NCI-H1436 (cell line): ENCODE measurements at regions not wholly inside any gene's neighbourhood (a gene's known extent, or its start where the extent isn't known, plus 50 kb on each side); places are given as distances from the start of the nearest gene placed in this dataset.
"Not testable (repeated sequence)": the region's sequence is repeated elsewhere in the genome, so short reads cannot be mapped to it uniquely, and the experiment has no call there.

Experiments used
- DNase-seq: peaks from one replicate; lab custom pipeline; 2025; lab: John Stamatoyannopoulos, UW

GRCh38 chr3:106881186-106881585 is 496.1 kb upstream of the CCDC54 start:
- no peak for DNase-seq

- DNase-seq = no peak
Observed at GRCh38 chr3:106882297-106882696, 494.9 kb upstream of the CCDC54 start.

- DNase-seq = no peak
Observed at GRCh38 chr3:106906074-106906473, 471.2 kb upstream of the CCDC54 start.

GRCh38 chr3:106908181-106908938 is 468.9 kb upstream of the CCDC54 start:
- DNase-seq = no peak

GRCh38 chr3:106913111-106913698 is 464.0 kb upstream of the CCDC54 start:
- no peak for DNase-seq

- no peak for DNase-seq
Observed at GRCh38 chr3:106913966-106914365, 463.3 kb upstream of the CCDC54 start.

- DNase-seq = no peak
Observed at GRCh38 chr3:106920609-106921008, 456.6 kb upstream of the CCDC54 start.

GRCh38 chr3:106929081-106929480 is 448.2 kb upstream of the CCDC54 start:
- DNase-seq = no peak

- no peak for DNase-seq
Observed at GRCh38 chr3:106930086-106930485, 447.2 kb upstream of the CCDC54 start.

- DNase-seq = no peak
Observed at GRCh38 chr3:106931904-106932303, 445.3 kb upstream of the CCDC54 start.

- DNase-seq = no peak
Observed at GRCh38 chr3:106936337-106936736, 440.9 kb upstream of the CCDC54 start.

- DNase-seq = no peak
Observed at GRCh38 chr3:106942051-106942450, 435.2 kb upstream of the CCDC54 start.

- DNase-seq = no peak
Observed at GRCh38 chr3:106943071-106943470, 434.2 kb upstream of the CCDC54 start.

- DNase-seq = peak; percentile 5
Observed at GRCh38 chr3:106945435-106945834, 431.8 kb upstream of the CCDC54 start.

- DNase-seq = no peak
Observed at GRCh38 chr3:106946866-106947265, 430.4 kb upstream of the CCDC54 start.

- no peak for DNase-seq
Observed at GRCh38 chr3:106957029-106957428, 420.2 kb upstream of the CCDC54 start.

GRCh38 chr3:106962993-106963392 is 414.2 kb upstream of the CCDC54 start:
- DNase-seq = no peak

- DNase-seq = no peak
Observed at GRCh38 chr3:106963442-106963841, 413.8 kb upstream of the CCDC54 start.

GRCh38 chr3:106965307-106965706 is 411.9 kb upstream of the CCDC54 start:
- no peak for DNase-seq

GRCh38 chr3:106969596-106969995 is 407.6 kb upstream of the CCDC54 start:
- no peak for DNase-seq

- DNase-seq = no peak
Observed at GRCh38 chr3:106981392-106981791, 395.8 kb upstream of the CCDC54 start.

- DNase-seq = no peak
Observed at GRCh38 chr3:106985721-106986120, 391.5 kb upstream of the CCDC54 start.

- DNase-seq = not testable (repeated sequence)
Observed at GRCh38 chr3:106998841-106999682, 378.2 kb upstream of the CCDC54 start.
